ENCODE measurements at regions not wholly inside any gene's neighbourhood (a gene's known extent, or its start where the extent isn't known, plus 50 kb on each side); places are given as distances from the start of the nearest gene placed in this dataset.

DNA sequence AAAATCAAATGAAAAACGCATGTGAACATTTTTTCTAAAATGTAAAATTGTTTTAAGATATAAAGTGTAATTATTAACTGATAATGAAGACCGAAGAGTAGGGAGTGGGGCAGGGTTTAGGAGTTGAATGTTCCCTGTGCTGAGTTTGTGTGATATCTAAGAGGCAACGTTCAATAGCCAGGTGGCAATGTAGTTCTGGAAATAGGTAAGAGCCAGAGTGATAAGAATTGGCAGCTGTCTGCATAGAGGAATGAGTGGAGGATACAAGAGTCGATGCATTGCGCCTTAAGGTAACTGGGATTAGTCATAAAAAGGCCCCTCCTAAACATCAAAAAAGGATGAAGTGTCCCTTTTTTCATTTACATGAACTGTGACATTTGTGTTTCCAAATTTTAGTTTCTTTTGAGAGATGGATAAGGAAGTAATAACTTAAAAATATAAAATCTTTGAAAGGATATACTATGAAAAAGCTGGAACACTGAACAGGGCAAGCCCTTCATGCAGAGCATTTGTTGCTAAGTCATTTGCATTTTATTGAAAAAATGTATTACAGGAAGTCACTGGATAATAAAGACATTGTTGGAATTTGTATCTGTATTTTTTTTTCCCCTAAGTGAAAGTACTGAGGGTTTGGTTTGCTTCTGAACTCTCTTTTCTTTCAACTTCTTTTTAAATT lies 659.3 kb downstream of the ACTL7B start:
- no peak for TF ChIP-seq CTCF (IDR thresholded peaks at IDR 0.05; ENCODE audit: low read depth, low read length, poor library complexity, severe bottlenecking)
- no peak for TF ChIP-seq EZH2phosphoT487 (IDR thresholded peaks at IDR 0.05; ENCODE audit: borderline replicate concordance, low read length)
